ENCODE measurements at regions not wholly inside any gene's neighbourhood (a gene's known extent, or its start where the extent isn't known, plus 50 kb on each side); places are given as distances from the start of the nearest gene placed in this dataset.
"Not testable (repeated sequence)": the region's sequence is repeated elsewhere in the genome, so short reads cannot be mapped to it uniquely, and the experiment has no call there.

- DNase-seq (ENCODE audit: low spot score): no peak
These were observed 626.6 kb upstream of the TPK1 start for GRCh38 chr7:145462463-145462862.

- DNase-seq (ENCODE audit: low spot score): no peak
These were observed 599.0 kb upstream of the TPK1 start for GRCh38 chr7:145434811-145435210.

- no peak for DNase-seq (ENCODE audit: low spot score)
These were observed 596.0 kb upstream of the TPK1 start for GRCh38 chr7:145431834-145432233.

- not testable (repeated sequence) for DNase-seq (ENCODE audit: low spot score)
These were observed 582.6 kb upstream of the TPK1 start for GRCh38 chr7:145418481-145418880.

- no peak for DNase-seq (ENCODE audit: low spot score)
These were observed 575.2 kb upstream of the TPK1 start for GRCh38 chr7:145411066-145411465.

GRCh38 chr7:145398758-145399157 is 562.9 kb upstream of the TPK1 start:
- no peak for DNase-seq (ENCODE audit: low spot score)

- no peak for DNase-seq (ENCODE audit: low spot score)
These were observed 558.3 kb upstream of the TPK1 start for GRCh38 chr7:145394126-145394525.

- no peak for DNase-seq (ENCODE audit: low spot score)
These were observed 546.9 kb upstream of the TPK1 start for GRCh38 chr7:145382762-145383161.

GRCh38 chr7:145378197-145378596 is 542.3 kb upstream of the TPK1 start:
- no peak for DNase-seq (ENCODE audit: low spot score)

GRCh38 chr7:145360511-145361100 is 524.8 kb upstream of the TPK1 start:
- DNase-seq (ENCODE audit: low spot score): no peak

GRCh38 chr7:145350334-145350733 is 514.5 kb upstream of the TPK1 start:
- no peak for DNase-seq (ENCODE audit: low spot score)

- not testable (repeated sequence) for DNase-seq (ENCODE audit: low spot score)
These were observed 513.6 kb upstream of the TPK1 start for GRCh38 chr7:145349452-145349851.

GRCh38 chr7:145347271-145347670 is 511.4 kb upstream of the TPK1 start:
- DNase-seq (ENCODE audit: low spot score): no peak

GRCh38 chr7:145339319-145339718 is 503.5 kb upstream of the TPK1 start:
- DNase-seq (ENCODE audit: low spot score): no peak

GRCh38 chr7:145331522-145331921 is 495.7 kb upstream of the TPK1 start:
- no peak for DNase-seq (ENCODE audit: low spot score)

- DNase-seq (ENCODE audit: low spot score): no peak
These were observed 495.2 kb upstream of the TPK1 start for GRCh38 chr7:145331076-145331475.

GRCh38 chr7:145327646-145328045 is 491.8 kb upstream of the TPK1 start:
- DNase-seq (ENCODE audit: low spot score): no peak

GRCh38 chr7:145324081-145324480 is 488.2 kb upstream of the TPK1 start:
- DNase-seq (ENCODE audit: low spot score): no peak

GRCh38 chr7:145313551-145313950 is 477.7 kb upstream of the TPK1 start:
- no peak for DNase-seq (ENCODE audit: low spot score)

GRCh38 chr7:145293754-145294153 is 457.9 kb upstream of the TPK1 start:
- no peak for DNase-seq (ENCODE audit: low spot score)

GRCh38 chr7:145293228-145293701 is 457.4 kb upstream of the TPK1 start:
- no peak for DNase-seq (ENCODE audit: low spot score)

- no peak for DNase-seq (ENCODE audit: low spot score)
These were observed 453.5 kb upstream of the TPK1 start for GRCh38 chr7:145289384-145289783.

- no peak for DNase-seq (ENCODE audit: low spot score)
These were observed 440.3 kb upstream of the TPK1 start for GRCh38 chr7:145276118-145276517.

GRCh38 chr7:145269418-145270161 is 433.7 kb upstream of the TPK1 start:
- no peak for DNase-seq (ENCODE audit: low spot score)

All from AG20443 (cell line).